HG03469 (cell line): ENCODE measurements at regions not wholly inside any gene's neighbourhood (a gene's known extent, or its start where the extent isn't known, plus 50 kb on each side); places are given as distances from the start of the nearest gene placed in this dataset.

Source experiments
- ATAC-seq: cut with Tn5 transposase; IDR thresholded peaks from one replicate; pipeline ENCODE4 v1.9.1; 2021; ENCODE audit warnings: mild to moderate bottlenecking, moderate library complexity, moderate number of reproducible peaks; ENCODE audit not compliant: unreplicated experiment

GRCh38 chr3:3281024-3281423 lies 101.5 kb upstream of the CRBN start:
- ATAC-seq, result peak; percentile 78

DNA sequence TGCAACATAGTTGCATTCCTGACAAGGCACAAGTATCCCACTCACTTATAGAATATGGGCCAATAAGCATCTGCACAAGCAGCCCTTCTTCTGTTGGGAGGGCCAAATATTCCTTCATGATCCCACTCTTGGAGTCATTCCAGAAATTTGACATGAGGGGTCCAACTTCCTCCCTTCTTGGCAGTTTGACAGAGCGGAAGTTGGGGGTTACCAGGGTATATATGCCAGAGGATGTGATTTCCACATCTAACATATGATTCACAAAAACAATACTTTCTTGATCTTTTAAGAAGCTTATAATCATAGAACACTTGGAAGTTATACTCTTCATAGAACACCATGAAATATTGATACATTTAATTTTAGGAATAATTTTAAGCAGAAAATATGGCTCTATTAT lies 100.9 kb upstream of the CRBN start:
- ATAC-seq, result no peak

GRCh38 chr3:3278073-3278472 lies 98.6 kb upstream of the CRBN start:
- ATAC-seq, result no peak

DNA sequence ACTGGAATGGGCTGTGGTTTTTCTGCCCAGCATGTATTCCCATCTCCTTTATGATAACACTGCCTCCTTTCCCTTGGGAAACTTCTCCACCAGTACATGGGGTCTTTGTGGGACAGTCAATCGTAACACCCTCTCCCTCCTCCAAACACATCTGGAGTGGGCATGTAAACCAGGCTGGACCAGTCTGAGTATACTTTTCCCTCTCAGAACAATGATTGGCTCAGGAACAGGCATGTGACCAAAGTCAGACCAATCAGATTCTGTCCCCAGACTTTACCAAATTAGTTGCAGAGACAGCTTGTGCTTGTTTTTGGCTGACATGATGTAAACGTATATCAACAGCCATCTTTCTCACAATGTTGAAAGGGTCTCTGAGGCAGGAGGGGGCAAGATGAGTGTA lies 97.1 kb upstream of the CRBN start:
- no peak for ATAC-seq

DNA sequence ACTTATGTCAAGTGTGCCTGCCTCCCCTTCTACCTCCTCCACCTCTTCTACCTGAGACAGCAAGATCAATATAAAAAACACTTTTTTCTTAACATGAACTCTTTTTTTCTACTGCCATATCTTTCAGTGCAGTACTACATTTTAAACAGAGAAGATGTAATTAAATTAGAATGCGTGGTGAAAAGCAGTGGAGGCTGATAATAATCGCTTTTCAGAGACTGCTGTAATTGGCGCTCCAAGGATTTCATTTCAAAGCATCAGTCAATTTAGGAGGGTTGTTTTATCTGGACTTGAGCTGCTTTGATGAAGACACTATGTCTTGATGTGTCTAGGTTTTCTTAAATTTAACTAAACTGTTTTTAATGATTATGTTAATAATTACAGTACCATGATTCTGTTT lies 85.3 kb upstream of the CRBN start:
- no peak for ATAC-seq

DNA sequence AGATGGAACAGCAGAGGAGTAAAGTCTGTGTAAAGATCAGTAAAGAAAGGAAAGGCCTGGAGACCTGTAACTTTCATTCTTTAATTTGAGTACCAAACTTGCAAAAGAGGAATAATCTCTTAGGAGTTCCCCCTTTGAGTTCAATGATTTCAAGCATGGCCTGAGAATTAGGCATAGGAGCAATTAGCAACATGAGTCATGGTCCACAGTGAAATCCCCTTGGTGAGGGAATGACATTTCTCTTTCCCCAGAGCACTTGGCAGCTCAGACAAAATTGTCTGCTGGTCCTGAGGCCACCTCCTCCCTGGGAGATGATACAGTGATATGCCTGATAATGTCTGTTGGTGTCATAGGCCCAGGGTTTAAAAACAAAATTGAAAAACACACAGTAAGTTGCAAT lies 81.4 kb upstream of the CRBN start:
- no peak for ATAC-seq

DNA sequence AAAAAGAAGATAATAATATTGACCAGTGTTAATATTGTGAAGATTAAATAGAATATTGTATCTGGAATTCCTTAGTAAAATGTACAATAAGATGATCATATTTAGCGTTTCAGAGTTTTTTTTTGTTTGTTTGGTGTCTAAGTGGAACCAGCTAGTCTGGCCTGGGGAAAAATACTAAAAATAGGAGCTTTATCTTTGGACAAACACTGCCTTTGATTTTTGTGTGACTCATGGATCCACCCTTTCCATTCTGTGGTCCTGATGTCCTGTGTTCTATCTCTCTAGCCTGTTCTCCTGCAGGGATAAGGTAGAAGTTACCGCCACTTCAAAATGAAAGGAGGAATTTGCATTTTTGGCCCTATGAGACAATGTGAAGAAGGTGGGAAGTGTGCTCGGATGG lies 79.7 kb upstream of the CRBN start:
- no peak for ATAC-seq

DNA sequence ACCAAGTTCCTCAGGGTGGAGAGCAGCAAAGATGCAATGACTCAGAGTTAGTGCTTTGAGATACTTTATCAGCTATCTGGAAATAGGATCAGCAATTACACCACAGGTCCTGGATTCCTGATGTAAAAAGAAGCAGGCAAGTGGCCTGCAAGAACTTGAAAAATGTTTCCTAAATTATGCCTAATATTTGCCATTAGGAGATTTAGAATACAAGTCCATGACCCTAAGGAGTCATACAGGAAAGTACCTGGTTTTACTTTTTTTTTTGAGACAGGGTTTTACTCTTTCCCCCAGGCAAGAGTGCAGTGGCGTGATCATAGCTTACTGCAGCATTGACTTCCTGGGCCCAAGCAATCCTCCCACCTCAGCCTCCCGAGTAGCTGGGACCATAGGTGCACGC lies 78.8 kb upstream of the CRBN start:
- ATAC-seq, result no peak

GRCh38 chr3:3241596-3241995 lies 62.1 kb upstream of the CRBN start:
- no peak for ATAC-seq

GRCh38 chr3:3240986-3241385 lies 61.5 kb upstream of the CRBN start:
- ATAC-seq, result no peak

DNA sequence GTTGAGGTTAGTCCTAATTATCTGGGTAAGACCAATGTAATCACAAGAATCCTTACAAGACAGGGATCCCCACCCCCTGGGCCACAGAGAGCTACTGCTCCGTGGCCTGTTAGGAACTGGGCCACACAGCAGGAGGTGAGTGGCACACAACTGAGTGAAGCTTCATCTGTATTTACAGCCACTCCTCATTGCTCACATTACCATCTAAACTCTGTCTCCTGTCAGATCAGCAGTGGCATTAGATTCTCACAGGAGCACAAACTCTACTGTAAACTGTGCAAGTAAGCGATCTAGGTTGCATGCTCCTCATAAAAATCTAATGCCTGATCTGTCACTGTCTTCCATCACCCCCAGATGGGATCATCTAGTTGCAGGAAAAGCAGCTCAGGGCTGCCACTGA lies 58.5 kb upstream of the CRBN start:
- ATAC-seq, result no peak

GRCh38 chr3:3232251-3232650 lies 52.8 kb upstream of the CRBN start:
- no peak for ATAC-seq
